ENCODE measurements at regions not wholly inside any gene's neighbourhood (a gene's known extent, or its start where the extent isn't known, plus 50 kb on each side); places are given as distances from the start of the nearest gene placed in this dataset.

GRCh38 chr3:65096110-65096745 lies 408.4 kb upstream of the ADAMTS9 start:
- TF ChIP-seq ZFX (IDR thresholded peaks at IDR 0.05; ENCODE audit: borderline replicate concordance) (no peak), CTCF (IDR thresholded peaks at IDR 0.05) (no peak)
- H3K27ac ChIP-seq = no peak overlapping the region

- no peak overlapping the region for H3K27ac ChIP-seq
- no peak for TF ChIP-seq ZFX (IDR thresholded peaks at IDR 0.05; ENCODE audit: borderline replicate concordance)
- no peak for TF ChIP-seq CTCF (IDR thresholded peaks at IDR 0.05)
Measured at GRCh38 chr3:65094723-65095122, 406.9 kb upstream of the ADAMTS9 start.

GRCh38 chr3:65093641-65094040 lies 405.8 kb upstream of the ADAMTS9 start:
- TF ChIP-seq CTCF (IDR thresholded peaks at IDR 0.05) = no peak
- TF ChIP-seq ZFX (IDR thresholded peaks at IDR 0.05; ENCODE audit: borderline replicate concordance) = no peak
- no peak overlapping the region for H3K27ac ChIP-seq

- no peak for TF ChIP-seq ZFX (IDR thresholded peaks at IDR 0.05; ENCODE audit: borderline replicate concordance)
- no peak for TF ChIP-seq CTCF (IDR thresholded peaks at IDR 0.05)
- no peak overlapping the region for H3K27ac ChIP-seq
Measured at GRCh38 chr3:65091565-65091964, 403.8 kb upstream of the ADAMTS9 start.

GRCh38 chr3:65083240-65083639 lies 395.4 kb upstream of the ADAMTS9 start:
- H3K27ac ChIP-seq = no peak overlapping the region
- TF ChIP-seq CTCF (IDR thresholded peaks at IDR 0.05) (no peak), ZFX (IDR thresholded peaks at IDR 0.05; ENCODE audit: borderline replicate concordance) (no peak)

- TF ChIP-seq CTCF (IDR thresholded peaks at IDR 0.05) = no peak
- H3K27ac ChIP-seq = no peak overlapping the region
Measured at GRCh38 chr3:65081536-65081935, 393.7 kb upstream of the ADAMTS9 start.

GRCh38 chr3:65080432-65080831 lies 392.6 kb upstream of the ADAMTS9 start:
- TF ChIP-seq CTCF (IDR thresholded peaks at IDR 0.05) (no peak), ZFX (IDR thresholded peaks at IDR 0.05; ENCODE audit: borderline replicate concordance) (no peak)
- no peak overlapping the region for H3K27ac ChIP-seq
